Daoy (cell line): ENCODE measurements at regions not wholly inside any gene's neighbourhood (a gene's known extent, or its start where the extent isn't known, plus 50 kb on each side); places are given as distances from the start of the nearest gene placed in this dataset.
"Not testable (repeated sequence)": the region's sequence is repeated elsewhere in the genome, so short reads cannot be mapped to it uniquely, and the experiment has no call there.

Experiments
- DNase-seq: peaks from one replicate; pipeline ENCODE4 v3.0.0-alpha.2; 2015; ENCODE audit warnings: low read depth

- DNase-seq: not testable (repeated sequence)
These were observed 667.1 kb downstream of the PRIM2 start for GRCh38 chr6:57984575-57984974.

GRCh38 chr6:57985734-57986133 lies 668.3 kb downstream of the PRIM2 start:
- not testable (repeated sequence) for DNase-seq

- not testable (repeated sequence) for DNase-seq
These were observed 669.2 kb downstream of the PRIM2 start for GRCh38 chr6:57986584-57986983.

GRCh38 chr6:57989520-57990080 lies 672.2 kb downstream of the PRIM2 start:
- DNase-seq: not testable (repeated sequence)

- not testable (repeated sequence) for DNase-seq
These were observed 681.6 kb downstream of the PRIM2 start for GRCh38 chr6:57998858-57999619.

- not testable (repeated sequence) for DNase-seq
These were observed 682.8 kb downstream of the PRIM2 start for GRCh38 chr6:58000233-58000632.

- DNase-seq: not testable (repeated sequence)
These were observed 686.2 kb downstream of the PRIM2 start for GRCh38 chr6:58003417-58004167.

- DNase-seq: not testable (repeated sequence)
These were observed 690.0 kb downstream of the PRIM2 start for GRCh38 chr6:58007334-58008000.

- DNase-seq: not testable (repeated sequence)
These were observed 690.5 kb downstream of the PRIM2 start for GRCh38 chr6:58008001-58008335.

GRCh38 chr6:58011954-58012600 lies 694.6 kb downstream of the PRIM2 start:
- DNase-seq: not testable (repeated sequence)

GRCh38 chr6:58016614-58017013 lies 699.2 kb downstream of the PRIM2 start:
- DNase-seq: not testable (repeated sequence)

- not testable (repeated sequence) for DNase-seq
These were observed 710.8 kb downstream of the PRIM2 start for GRCh38 chr6:58028188-58028587.

- DNase-seq: not testable (repeated sequence)
These were observed 720.8 kb downstream of the PRIM2 start for GRCh38 chr6:58038213-58038612.

- not testable (repeated sequence) for DNase-seq
These were observed 729.2 kb downstream of the PRIM2 start for GRCh38 chr6:58046584-58046983.

- DNase-seq: not testable (repeated sequence)
These were observed 730.0 kb downstream of the PRIM2 start for GRCh38 chr6:58047389-58047788.

- not testable (repeated sequence) for DNase-seq
These were observed 730.4 kb downstream of the PRIM2 start for GRCh38 chr6:58047865-58048264.

- DNase-seq: not testable (repeated sequence)
These were observed 738.2 kb downstream of the PRIM2 start for GRCh38 chr6:58055465-58056176.

GRCh38 chr6:58059701-58060100 lies 742.3 kb downstream of the PRIM2 start:
- DNase-seq: not testable (repeated sequence)

GRCh38 chr6:58063542-58063941 lies 746.1 kb downstream of the PRIM2 start:
- not testable (repeated sequence) for DNase-seq

GRCh38 chr6:58067867-58068548 lies 750.6 kb downstream of the PRIM2 start:
- not testable (repeated sequence) for DNase-seq
